H1 (cell line): ENCODE measurements at regions not wholly inside any gene's neighbourhood (a gene's known extent, or its start where the extent isn't known, plus 50 kb on each side); places are given as distances from the start of the nearest gene placed in this dataset.

Experiments
- HDAC6 ChIP-seq: IDR thresholded peaks from one replicate; pipeline ENCODE4 v1.7.1; 2012; ENCODE audit warnings: low read depth, mild to moderate bottlenecking, inconsistent platforms, low read length, moderate library complexity
- TAF1 ChIP-seq: IDR thresholded peaks from 2 replicates; pipeline ENCODE4 v1.6.1; 2011; ENCODE audit warnings: mild to moderate bottlenecking, low read depth, low read length
- TF ChIP-seq, protein P1 (sequence below), 3 experiments: IDR thresholded peaks; 1 replicate in 2 of 3; 2 replicates in 1 of 3; pipeline versions ENCODE4 v1.5.1 to v1.6.1; 2011; ENCODE audit warnings: low read length in 3 of 3, mild to moderate bottlenecking in 3 of 3, inconsistent platforms in 2 of 3, low read depth in 1 of 3, moderate library complexity in 1 of 3; ENCODE audit not compliant: insufficient read depth in 1 of 3; ENCODE audit errors: control extremely low read depth in 1 of 3

GRCh38 chr15:34682674-34683073 lies 72.1 kb downstream of the GJD2 start (continued):
- TF ChIP-seq, protein P1, sequence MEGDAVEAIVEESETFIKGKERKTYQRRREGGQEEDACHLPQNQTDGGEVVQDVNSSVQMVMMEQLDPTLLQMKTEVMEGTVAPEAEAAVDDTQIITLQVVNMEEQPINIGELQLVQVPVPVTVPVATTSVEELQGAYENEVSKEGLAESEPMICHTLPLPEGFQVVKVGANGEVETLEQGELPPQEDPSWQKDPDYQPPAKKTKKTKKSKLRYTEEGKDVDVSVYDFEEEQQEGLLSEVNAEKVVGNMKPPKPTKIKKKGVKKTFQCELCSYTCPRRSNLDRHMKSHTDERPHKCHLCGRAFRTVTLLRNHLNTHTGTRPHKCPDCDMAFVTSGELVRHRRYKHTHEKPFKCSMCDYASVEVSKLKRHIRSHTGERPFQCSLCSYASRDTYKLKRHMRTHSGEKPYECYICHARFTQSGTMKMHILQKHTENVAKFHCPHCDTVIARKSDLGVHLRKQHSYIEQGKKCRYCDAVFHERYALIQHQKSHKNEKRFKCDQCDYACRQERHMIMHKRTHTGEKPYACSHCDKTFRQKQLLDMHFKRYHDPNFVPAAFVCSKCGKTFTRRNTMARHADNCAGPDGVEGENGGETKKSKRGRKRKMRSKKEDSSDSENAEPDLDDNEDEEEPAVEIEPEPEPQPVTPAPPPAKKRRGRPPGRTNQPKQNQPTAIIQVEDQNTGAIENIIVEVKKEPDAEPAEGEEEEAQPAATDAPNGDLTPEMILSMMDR (IDR thresholded peaks at IDR 0.05; ENCODE audit: control extremely low read depth in 1 of 3, insufficient read depth in 1 of 3, low read depth in 1 of 3, low read length in 3 of 3) = no peak
- TF ChIP-seq TAF1 (no peak), HDAC6 (no peak)
- TF ChIP-seq, all 59 proteins: peak for 0
